T-helper 2 cell treated with Interferon-gamma antibody and Interleukin-4, amounts not matched to agents 5 μg/mL and 100 μg/mL, for 36 hours (primary cell): ENCODE measurements at regions not wholly inside any gene's neighbourhood (a gene's known extent, or its start where the extent isn't known, plus 50 kb on each side); places are given as distances from the start of the nearest gene placed in this dataset.

Experiments
- DNase-seq: peaks from one replicate; pipeline ENCODE4 v3.0.0; 2021; ENCODE audit warnings: low spot score
- H3K27ac Mint-ChIP-seq: one replicate; pipeline ENCODE4 v1.8.0; 2021; ENCODE audit warnings: mild to moderate bottlenecking, mixed read lengths
- H3K27me3 Mint-ChIP-seq: one replicate; pipeline ENCODE4 v1.8.0; 2021; ENCODE audit warnings: low read depth, mixed read lengths
- H3K36me3 Mint-ChIP-seq: one replicate; pipeline ENCODE4 v1.8.0; 2021; ENCODE audit warnings: low read depth, mixed read lengths
- H3K4me1 Mint-ChIP-seq: one replicate; pipeline ENCODE4 v1.8.0; 2021; ENCODE audit warnings: low read depth, mixed read lengths
- H3K4me3 Mint-ChIP-seq: one replicate; pipeline ENCODE4 v1.8.0; 2022; ENCODE audit warnings: mild to moderate bottlenecking, moderate library complexity, mixed read lengths
- H3K9me3 Mint-ChIP-seq: one replicate; pipeline ENCODE4 v1.8.0; 2021; ENCODE audit warnings: mixed read lengths

GRCh38 chr12:19054035-19054434, 75.5 kb upstream of the PLEKHA5 start:
- Mint-ChIP-seq H3K4me1 (no peaks in the 10 kb centered on the region), H3K9me3 (no peaks in the 10 kb centered on the region), H3K27me3 (no peaks in the 10 kb centered on the region), H3K36me3 (no peaks in the 10 kb centered on the region), H3K4me3 (no peak overlapping the region), H3K27ac (no peak overlapping the region)
- DNase-seq = no peak

- Mint-ChIP-seq H3K36me3 (no peaks in the 10 kb centered on the region), H3K9me3 (no peaks in the 10 kb centered on the region), H3K4me1 (no peaks in the 10 kb centered on the region), H3K27ac (no peak overlapping the region), H3K4me3 (no peak overlapping the region), H3K27me3 (no peaks in the 10 kb centered on the region)
- DNase-seq = no peak
These were observed 73.9 kb upstream of the PLEKHA5 start for GRCh38 chr12:19055589-19055988.

GRCh38 chr12:19058235-19059021, 71.1 kb upstream of the PLEKHA5 start:
- Mint-ChIP-seq H3K36me3 (no peaks in the 10 kb centered on the region), H3K4me1 (no peaks in the 10 kb centered on the region), H3K27me3 (no peaks in the 10 kb centered on the region), H3K27ac (no peak overlapping the region), H3K4me3 (no peak overlapping the region), H3K9me3 (no peaks in the 10 kb centered on the region)
- no peak for DNase-seq

DNA sequence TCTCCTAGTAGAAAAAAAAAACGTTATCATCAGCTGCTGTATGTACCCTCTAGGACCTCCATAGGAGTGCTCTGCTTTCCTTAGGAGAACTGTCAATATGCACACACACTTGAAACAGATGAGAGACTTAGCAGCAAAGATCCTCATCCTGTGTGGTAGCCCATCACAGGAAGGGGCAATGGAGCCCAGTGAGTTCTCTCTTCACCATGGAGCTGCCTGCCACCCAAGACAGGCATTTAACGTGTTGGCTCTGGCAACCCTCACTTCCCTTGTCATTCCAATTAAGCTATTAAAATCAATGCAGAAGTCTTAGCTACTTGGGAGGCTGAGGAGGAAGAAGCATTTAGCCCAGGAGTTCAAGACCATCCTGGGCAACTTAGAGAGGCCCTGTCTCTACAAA, 64.8 kb upstream of the PLEKHA5 start:
- no peaks in the 10 kb centered on the region for H3K27me3 Mint-ChIP-seq
- no peak overlapping the region for H3K27ac Mint-ChIP-seq
- H3K9me3 Mint-ChIP-seq = no peaks in the 10 kb centered on the region
- no peak overlapping the region for H3K4me3 Mint-ChIP-seq
- H3K36me3 Mint-ChIP-seq = no peaks in the 10 kb centered on the region
- no peaks in the 10 kb centered on the region for H3K4me1 Mint-ChIP-seq
- no peak for DNase-seq

GRCh38 chr12:19065223-19065622, 64.3 kb upstream of the PLEKHA5 start:
- DNase-seq = no peak
- H3K4me3 Mint-ChIP-seq = no peak overlapping the region
- no peaks in the 10 kb centered on the region for H3K9me3 Mint-ChIP-seq
- H3K4me1 Mint-ChIP-seq = no peaks in the 10 kb centered on the region
- no peaks in the 10 kb centered on the region for H3K27me3 Mint-ChIP-seq
- H3K36me3 Mint-ChIP-seq = no peaks in the 10 kb centered on the region
- no peak overlapping the region for H3K27ac Mint-ChIP-seq

- no peaks in the 10 kb centered on the region for H3K36me3 Mint-ChIP-seq
These were observed 63.7 kb upstream of the PLEKHA5 start for GRCh38 chr12:19065871-19066270.

DNA sequence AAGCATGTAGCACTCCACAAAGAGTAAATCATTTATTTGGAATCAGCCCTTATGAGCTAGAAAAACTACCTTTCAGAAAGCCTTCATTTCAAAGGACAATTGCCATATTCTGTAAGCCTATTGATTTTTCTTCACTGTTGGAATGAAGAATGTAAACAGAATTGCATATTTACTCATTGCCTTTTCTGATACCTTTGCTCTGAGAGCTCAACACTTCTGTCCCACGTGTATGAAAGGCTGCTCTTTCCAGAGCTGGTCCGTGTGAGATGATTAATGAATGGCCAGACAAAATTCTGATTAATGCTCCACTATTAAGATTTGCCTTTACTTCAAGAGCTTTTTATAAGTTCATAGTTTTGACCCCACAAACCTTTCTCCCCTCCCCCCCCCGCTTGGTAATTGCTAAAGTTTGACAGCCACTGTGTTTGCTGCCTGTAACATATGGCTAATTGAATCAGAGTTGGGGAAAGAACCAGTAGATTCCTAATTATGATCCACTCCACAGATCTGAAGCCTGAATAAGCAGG, 63.0 kb upstream of the PLEKHA5 start:
- H3K4me3 Mint-ChIP-seq = no peak overlapping the region
- no peaks in the 10 kb centered on the region for H3K4me1 Mint-ChIP-seq

More at GRCh38 chr12:19065871-19066270, 63.7 kb upstream of the PLEKHA5 start:
- H3K4me1 Mint-ChIP-seq = no peaks in the 10 kb centered on the region
- H3K27me3 Mint-ChIP-seq = no peaks in the 10 kb centered on the region
- H3K9me3 Mint-ChIP-seq = no peaks in the 10 kb centered on the region
- no peak overlapping the region for H3K27ac Mint-ChIP-seq
- H3K4me3 Mint-ChIP-seq = no peak overlapping the region
- DNase-seq = no peak

DNA sequence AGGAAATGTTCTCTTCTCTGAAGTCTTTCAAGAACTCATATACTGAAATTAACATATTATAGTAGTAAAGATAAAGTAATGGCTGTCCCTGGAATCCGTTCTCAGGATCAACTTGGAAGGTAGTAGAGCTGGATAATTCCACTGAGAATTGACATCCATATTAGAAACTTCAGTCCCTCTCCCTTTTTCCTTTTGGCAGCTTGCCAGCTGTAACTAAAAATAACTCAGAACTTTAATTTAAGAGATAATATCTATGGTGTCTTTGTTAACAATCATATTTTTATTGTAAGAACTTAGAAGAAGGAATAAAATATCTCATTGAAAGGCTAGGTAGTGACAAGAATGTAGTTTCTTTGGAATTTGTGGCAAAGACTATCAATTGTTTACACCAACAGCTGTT, 61.4 kb upstream of the PLEKHA5 start:
- H3K27me3 Mint-ChIP-seq = no peaks in the 10 kb centered on the region

More for the DNA sequence above, 63.0 kb upstream of the PLEKHA5 start:
- Mint-ChIP-seq H3K36me3 (no peaks in the 10 kb centered on the region), H3K27me3 (no peaks in the 10 kb centered on the region), H3K27ac (no peak overlapping the region), H3K9me3 (no peaks in the 10 kb centered on the region)
- no peak for DNase-seq

DNA sequence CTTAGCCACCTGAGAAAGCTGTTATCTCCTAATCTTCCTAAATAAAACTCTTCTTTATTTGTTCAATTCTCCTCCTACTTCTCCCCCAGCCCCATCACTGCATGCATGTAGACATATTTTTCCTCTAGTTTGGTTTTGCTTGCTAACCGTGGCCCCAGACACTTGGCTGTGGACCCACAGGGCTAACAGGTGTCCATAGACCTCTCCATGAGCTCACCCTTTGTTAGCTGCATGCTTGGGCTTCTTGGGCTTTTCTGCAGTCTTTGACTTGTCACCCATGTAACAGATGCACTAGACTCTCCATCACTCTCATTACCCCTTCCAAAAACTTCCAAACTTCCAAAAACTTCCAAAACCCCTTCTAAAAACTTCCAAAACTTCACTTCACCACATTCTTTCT, 59.2 kb upstream of the PLEKHA5 start:
- Mint-ChIP-seq H3K9me3 (no peaks in the 10 kb centered on the region), H3K27ac (no peak overlapping the region)

More for the DNA sequence above, 61.4 kb upstream of the PLEKHA5 start:
- DNase-seq = no peak
- H3K4me3 Mint-ChIP-seq = no peak overlapping the region
- H3K9me3 Mint-ChIP-seq = no peaks in the 10 kb centered on the region
- H3K36me3 Mint-ChIP-seq = no peaks in the 10 kb centered on the region
- no peak overlapping the region for H3K27ac Mint-ChIP-seq
- H3K4me1 Mint-ChIP-seq = no peaks in the 10 kb centered on the region

GRCh38 chr12:19074700-19075099, 54.8 kb upstream of the PLEKHA5 start:
- Mint-ChIP-seq H3K4me1 (no peaks in the 10 kb centered on the region), H3K36me3 (no peaks in the 10 kb centered on the region), H3K27me3 (no peaks in the 10 kb centered on the region), H3K4me3 (no peak overlapping the region), H3K9me3 (no peaks in the 10 kb centered on the region), H3K27ac (no peak overlapping the region)
- DNase-seq = no peak

More for the DNA sequence above, 59.2 kb upstream of the PLEKHA5 start:
- Mint-ChIP-seq H3K36me3 (no peaks in the 10 kb centered on the region), H3K4me1 (no peaks in the 10 kb centered on the region), H3K4me3 (no peak overlapping the region), H3K27me3 (no peaks in the 10 kb centered on the region)
- DNase-seq = no peak

DNA sequence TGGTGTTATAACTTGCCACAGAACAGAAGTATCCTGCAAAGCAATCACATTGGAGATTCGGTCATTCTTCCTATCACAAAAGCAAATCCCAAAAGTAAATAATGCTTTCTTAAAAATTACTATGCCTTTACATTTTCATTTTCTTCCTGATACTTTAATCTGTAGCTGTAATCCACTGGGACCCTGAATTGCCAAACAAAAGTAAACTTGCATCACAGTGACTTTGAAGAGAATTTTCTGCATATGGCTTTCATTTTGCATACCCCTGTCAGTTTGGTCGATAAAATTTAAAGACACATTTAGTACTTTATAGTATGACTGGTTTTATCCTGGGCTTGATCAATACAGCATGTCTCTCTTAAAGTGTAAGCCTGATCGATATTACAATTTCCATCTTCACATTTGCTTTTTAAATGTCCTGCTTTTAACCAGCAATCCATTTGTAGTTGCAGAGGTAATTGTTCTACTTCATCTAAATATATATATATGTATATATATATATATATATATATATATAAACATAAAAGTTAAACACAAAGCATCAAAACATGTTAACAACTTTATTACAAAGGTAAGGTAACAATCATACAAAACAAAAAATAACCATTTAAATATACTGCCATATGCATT, 53.7 kb upstream of the PLEKHA5 start:
- Mint-ChIP-seq H3K27ac (no peak overlapping the region), H3K9me3 (no peaks in the 10 kb centered on the region), H3K36me3 (no peaks in the 10 kb centered on the region), H3K27me3 (no peaks in the 10 kb centered on the region), H3K4me1 (no peaks in the 10 kb centered on the region), H3K4me3 (no peak overlapping the region)
- no peak for DNase-seq
